ENCODE measurements at regions not wholly inside any gene's neighbourhood (a gene's known extent, or its start where the extent isn't known, plus 50 kb on each side); places are given as distances from the start of the nearest gene placed in this dataset.

DNA sequence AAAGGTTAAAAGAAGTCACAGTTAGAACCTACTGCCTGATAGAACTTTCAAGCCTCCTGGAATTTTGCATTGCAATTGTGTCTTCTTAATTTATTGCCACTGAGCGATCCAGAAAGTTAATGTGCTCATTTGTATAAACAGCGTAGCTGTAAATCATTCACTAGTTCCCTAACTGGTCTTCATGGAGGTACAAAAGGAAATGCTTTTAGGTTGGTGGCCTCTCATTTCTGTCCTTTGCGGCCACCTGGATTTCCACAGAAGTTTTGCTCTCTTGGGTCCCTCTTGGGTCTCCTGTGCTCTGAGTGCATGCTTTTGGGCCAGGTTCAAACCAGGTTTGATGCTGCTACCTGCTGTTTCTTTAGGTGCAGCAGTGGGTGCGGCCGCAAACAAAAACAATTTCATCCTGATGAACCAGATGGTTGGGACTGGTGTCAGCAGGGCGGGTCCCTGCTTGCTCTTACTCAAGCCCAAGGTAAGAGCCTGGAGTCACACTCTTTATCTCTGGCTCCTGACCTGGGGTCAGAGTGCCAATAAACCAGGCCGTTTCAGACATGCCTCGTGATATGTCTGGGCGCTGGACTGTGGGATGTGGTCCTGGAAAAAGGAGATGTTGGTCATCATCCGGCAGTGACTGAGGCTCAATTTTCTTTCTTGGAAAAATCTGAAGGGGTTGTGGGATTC lies 270.1 kb downstream of the PTTG2 start (continued):
- TF ChIP-seq ZBTB3 (CRISPR knock-in tag; IDR thresholded peaks at IDR 0.05; ENCODE audit: borderline replicate concordance, low read depth) (no peak), ZNF567 (CRISPR knock-in tag; IDR thresholded peaks at IDR 0.05; ENCODE audit: borderline replicate concordance) (no peak), SMARCE1 (IDR thresholded peaks at IDR 0.05; ENCODE audit: borderline replicate concordance) (no peak), ZSCAN20 (CRISPR knock-in tag; IDR thresholded peaks at IDR 0.05; ENCODE audit: borderline replicate concordance) (no peak), ELF4 (CRISPR knock-in tag; IDR thresholded peaks at IDR 0.05; ENCODE audit: borderline replicate concordance) (no peak), KMT2B (CRISPR knock-in tag; IDR thresholded peaks at IDR 0.05) (no peak), RELA (CRISPR knock-in tag; IDR thresholded peaks at IDR 0.05) (no peak), POLR2AphosphoS2 (IDR thresholded peaks at IDR 0.05; ENCODE audit: low read depth, low read length) (no peak), NFIC (IDR thresholded peaks at IDR 0.05; ENCODE audit: low read length) (no peak), ZNF816 (CRISPR knock-in tag; IDR thresholded peaks at IDR 0.05; ENCODE audit: borderline replicate concordance) (no peak), BRCA1 (CRISPR knock-in tag; IDR thresholded peaks at IDR 0.05) (no peak), ISL2 (CRISPR knock-in tag; IDR thresholded peaks at IDR 0.05) (no peak), NCOA1 (CRISPR knock-in tag; IDR thresholded peaks at IDR 0.05) (no peak), SIN3B (IDR thresholded peaks at IDR 0.05; ENCODE audit: low read length) (no peak)
- TF ChIP-seq, protein P1, sequence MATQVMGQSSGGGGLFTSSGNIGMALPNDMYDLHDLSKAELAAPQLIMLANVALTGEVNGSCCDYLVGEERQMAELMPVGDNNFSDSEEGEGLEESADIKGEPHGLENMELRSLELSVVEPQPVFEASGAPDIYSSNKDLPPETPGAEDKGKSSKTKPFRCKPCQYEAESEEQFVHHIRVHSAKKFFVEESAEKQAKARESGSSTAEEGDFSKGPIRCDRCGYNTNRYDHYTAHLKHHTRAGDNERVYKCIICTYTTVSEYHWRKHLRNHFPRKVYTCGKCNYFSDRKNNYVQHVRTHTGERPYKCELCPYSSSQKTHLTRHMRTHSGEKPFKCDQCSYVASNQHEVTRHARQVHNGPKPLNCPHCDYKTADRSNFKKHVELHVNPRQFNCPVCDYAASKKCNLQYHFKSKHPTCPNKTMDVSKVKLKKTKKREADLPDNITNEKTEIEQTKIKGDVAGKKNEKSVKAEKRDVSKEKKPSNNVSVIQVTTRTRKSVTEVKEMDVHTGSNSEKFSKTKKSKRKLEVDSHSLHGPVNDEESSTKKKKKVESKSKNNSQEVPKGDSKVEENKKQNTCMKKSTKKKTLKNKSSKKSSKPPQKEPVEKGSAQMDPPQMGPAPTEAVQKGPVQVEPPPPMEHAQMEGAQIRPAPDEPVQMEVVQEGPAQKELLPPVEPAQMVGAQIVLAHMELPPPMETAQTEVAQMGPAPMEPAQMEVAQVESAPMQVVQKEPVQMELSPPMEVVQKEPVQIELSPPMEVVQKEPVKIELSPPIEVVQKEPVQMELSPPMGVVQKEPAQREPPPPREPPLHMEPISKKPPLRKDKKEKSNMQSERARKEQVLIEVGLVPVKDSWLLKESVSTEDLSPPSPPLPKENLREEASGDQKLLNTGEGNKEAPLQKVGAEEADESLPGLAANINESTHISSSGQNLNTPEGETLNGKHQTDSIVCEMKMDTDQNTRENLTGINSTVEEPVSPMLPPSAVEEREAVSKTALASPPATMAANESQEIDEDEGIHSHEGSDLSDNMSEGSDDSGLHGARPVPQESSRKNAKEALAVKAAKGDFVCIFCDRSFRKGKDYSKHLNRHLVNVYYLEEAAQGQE (IDR thresholded peaks at IDR 0.05; ENCODE audit: borderline replicate concordance in 1 of 2, low read depth in 1 of 2, low read length in 2 of 2) = no peak
- TF ChIP-seq, protein P2, sequence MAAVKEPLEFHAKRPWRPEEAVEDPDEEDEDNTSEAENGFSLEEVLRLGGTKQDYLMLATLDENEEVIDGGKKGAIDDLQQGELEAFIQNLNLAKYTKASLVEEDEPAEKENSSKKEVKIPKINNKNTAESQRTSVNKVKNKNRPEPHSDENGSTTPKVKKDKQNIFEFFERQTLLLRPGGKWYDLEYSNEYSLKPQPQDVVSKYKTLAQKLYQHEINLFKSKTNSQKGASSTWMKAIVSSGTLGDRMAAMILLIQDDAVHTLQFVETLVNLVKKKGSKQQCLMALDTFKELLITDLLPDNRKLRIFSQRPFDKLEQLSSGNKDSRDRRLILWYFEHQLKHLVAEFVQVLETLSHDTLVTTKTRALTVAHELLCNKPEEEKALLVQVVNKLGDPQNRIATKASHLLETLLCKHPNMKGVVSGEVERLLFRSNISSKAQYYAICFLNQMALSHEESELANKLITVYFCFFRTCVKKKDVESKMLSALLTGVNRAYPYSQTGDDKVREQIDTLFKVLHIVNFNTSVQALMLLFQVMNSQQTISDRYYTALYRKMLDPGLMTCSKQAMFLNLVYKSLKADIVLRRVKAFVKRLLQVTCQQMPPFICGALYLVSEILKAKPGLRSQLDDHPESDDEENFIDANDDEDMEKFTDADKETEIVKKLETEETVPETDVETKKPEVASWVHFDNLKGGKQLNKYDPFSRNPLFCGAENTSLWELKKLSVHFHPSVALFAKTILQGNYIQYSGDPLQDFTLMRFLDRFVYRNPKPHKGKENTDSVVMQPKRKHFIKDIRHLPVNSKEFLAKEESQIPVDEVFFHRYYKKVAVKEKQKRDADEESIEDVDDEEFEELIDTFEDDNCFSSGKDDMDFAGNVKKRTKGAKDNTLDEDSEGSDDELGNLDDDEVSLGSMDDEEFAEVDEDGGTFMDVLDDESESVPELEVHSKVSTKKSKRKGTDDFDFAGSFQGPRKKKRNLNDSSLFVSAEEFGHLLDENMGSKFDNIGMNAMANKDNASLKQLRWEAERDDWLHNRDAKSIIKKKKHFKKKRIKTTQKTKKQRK (IDR thresholded peaks at IDR 0.05; ENCODE audit: low read length) = no peak
- TF ChIP-seq, protein P3, sequence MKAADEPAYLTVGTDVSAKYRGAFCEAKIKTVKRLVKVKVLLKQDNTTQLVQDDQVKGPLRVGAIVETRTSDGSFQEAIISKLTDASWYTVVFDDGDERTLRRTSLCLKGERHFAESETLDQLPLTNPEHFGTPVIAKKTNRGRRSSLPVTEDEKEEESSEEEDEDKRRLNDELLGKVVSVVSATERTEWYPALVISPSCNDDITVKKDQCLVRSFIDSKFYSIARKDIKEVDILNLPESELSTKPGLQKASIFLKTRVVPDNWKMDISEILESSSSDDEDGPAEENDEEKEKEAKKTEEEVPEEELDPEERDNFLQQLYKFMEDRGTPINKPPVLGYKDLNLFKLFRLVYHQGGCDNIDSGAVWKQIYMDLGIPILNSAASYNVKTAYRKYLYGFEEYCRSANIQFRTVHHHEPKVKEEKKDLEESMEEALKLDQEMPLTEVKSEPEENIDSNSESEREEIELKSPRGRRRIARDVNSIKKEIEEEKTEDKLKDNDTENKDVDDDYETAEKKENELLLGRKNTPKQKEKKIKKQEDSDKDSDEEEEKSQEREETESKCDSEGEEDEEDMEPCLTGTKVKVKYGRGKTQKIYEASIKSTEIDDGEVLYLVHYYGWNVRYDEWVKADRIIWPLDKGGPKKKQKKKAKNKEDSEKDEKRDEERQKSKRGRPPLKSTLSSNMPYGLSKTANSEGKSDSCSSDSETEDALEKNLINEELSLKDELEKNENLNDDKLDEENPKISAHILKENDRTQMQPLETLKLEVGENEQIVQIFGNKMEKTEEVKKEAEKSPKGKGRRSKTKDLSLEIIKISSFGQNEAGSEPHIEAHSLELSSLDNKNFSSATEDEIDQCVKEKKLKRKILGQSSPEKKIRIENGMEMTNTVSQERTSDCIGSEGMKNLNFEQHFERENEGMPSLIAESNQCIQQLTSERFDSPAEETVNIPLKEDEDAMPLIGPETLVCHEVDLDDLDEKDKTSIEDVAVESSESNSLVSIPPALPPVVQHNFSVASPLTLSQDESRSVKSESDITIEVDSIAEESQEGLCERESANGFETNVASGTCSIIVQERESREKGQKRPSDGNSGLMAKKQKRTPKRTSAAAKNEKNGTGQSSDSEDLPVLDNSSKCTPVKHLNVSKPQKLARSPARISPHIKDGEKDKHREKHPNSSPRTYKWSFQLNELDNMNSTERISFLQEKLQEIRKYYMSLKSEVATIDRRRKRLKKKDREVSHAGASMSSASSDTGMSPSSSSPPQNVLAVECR (CRISPR knock-in tag; IDR thresholded peaks at IDR 0.05; ENCODE audit: borderline replicate concordance) = no peak
- TF ChIP-seq, protein P4, sequence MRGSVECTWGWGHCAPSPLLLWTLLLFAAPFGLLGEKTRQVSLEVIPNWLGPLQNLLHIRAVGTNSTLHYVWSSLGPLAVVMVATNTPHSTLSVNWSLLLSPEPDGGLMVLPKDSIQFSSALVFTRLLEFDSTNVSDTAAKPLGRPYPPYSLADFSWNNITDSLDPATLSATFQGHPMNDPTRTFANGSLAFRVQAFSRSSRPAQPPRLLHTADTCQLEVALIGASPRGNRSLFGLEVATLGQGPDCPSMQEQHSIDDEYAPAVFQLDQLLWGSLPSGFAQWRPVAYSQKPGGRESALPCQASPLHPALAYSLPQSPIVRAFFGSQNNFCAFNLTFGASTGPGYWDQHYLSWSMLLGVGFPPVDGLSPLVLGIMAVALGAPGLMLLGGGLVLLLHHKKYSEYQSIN (CRISPR knock-in tag; IDR thresholded peaks at IDR 0.05; ENCODE audit: borderline replicate concordance) = no peak
